ENCODE measurements at regions not wholly inside any gene's neighbourhood (a gene's known extent, or its start where the extent isn't known, plus 50 kb on each side); places are given as distances from the start of the nearest gene placed in this dataset.

DNA sequence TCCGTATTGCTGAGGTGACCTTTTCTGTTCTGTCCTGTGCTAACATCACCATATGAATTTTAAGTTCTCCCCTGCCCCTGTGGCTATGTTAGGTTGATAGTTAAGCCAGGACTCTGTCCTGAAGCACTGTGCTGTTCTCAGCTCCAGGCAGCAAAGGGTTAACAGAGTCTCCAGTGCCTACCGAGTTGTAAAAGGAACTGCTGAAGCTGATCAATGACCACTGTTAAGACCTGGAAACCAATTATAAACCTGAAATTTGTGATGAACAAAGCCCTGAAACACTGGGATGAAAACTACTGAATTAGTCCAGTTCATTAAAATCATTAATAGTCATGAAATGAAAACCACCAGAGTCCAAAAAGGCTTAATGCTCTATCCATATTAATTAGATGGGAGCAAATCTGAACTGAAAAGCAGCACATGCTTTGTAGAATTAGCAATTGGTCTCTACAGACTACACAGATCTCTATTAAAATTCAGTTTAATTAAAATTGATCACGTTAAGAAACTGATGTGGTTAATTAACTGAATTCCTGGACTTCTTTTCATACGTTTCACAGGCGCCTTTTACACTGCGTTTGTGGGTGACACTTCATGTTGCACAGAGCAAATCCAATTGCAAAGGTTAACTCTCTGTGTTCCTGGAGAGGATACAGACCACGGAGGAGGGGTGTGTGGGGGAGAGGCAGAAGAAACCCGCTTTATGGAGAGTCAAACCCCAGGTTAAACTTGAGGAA is 188.5 kb upstream of the MPPED2 start:
- ATAC-seq (ENCODE audit: low read depth) (no peak), DNase-seq (no peak)
- no peak overlapping the region for H3K4me3 Mint-ChIP-seq
- intact Hi-C loops (cut with micrococcal nuclease) = no loop called here
- H3K4me1 Mint-ChIP-seq = no peaks in the 10 kb centered on the region
- no peak for TF ChIP-seq CTCF (IDR thresholded peaks at IDR 0.05)
- no peaks in the 10 kb centered on the region for H3K27me3 Mint-ChIP-seq
- no peaks in the 10 kb centered on the region for H3K9me3 Mint-ChIP-seq
- no peaks in the 10 kb centered on the region for H3K36me3 Mint-ChIP-seq (ENCODE audit: low read depth)
- CTCF ChIA-PET = no interaction called here
- POLR2A ChIA-PET = no interaction called here
- H3K27ac Mint-ChIP-seq = no peak overlapping the region

- Mint-ChIP-seq H3K9me3 (no peaks in the 10 kb centered on the region), H3K27me3 (no peaks in the 10 kb centered on the region), H3K4me1 (no peaks in the 10 kb centered on the region), H3K4me3 (no peak overlapping the region), H3K36me3 (ENCODE audit: low read depth) (no peaks in the 10 kb centered on the region), H3K27ac (no peak overlapping the region)
- intact Hi-C loops (cut with micrococcal nuclease) = no loop called here
- no peak for DNase-seq
- ATAC-seq (ENCODE audit: low read depth) = no peak
- ChIA-PET POLR2A (no interaction called here), CTCF (no interaction called here)
- no peak for TF ChIP-seq CTCF (IDR thresholded peaks at IDR 0.05)
Measured at GRCh38 chr11:30772908-30773307, 186.8 kb upstream of the MPPED2 start.

- Mint-ChIP-seq H3K36me3 (ENCODE audit: low read depth) (no peaks in the 10 kb centered on the region), H3K4me3 (no peak overlapping the region), H3K27me3 (peaks cover 2% of the 10 kb centered on the region), H3K9me3 (peaks cover 6% of the 10 kb centered on the region), H3K4me1 (no peaks in the 10 kb centered on the region), H3K27ac (no peak overlapping the region)
- intact Hi-C loops (cut with micrococcal nuclease) = no loop called here
- CTCF ChIA-PET = no interaction called here
- POLR2A ChIA-PET = no interaction called here
- no peak for DNase-seq
- no peak for ATAC-seq (ENCODE audit: low read depth)
- TF ChIP-seq CTCF (IDR thresholded peaks at IDR 0.05) = no peak
Measured at GRCh38 chr11:30763951-30764350, 177.8 kb upstream of the MPPED2 start.

DNA sequence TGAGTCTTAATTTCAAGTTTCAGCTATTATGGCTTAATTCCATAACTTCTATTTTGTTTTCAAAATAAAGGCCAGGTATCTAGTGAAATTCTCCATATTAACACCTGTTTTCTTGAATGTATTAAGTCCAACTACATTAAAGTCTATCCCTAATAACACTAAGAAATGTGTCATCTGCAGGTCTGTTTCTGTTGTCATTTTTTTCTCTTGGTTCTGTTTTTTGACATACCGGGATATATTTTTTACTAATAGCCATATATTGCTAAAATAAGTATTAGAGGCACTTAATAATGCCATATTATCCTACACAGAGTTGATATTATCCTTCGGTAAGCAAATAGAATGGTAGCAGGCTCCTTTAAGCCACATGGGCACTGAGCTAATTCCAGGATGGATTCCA is 176.0 kb upstream of the MPPED2 start:
- no peak for DNase-seq
- TF ChIP-seq CTCF (IDR thresholded peaks at IDR 0.05) = no peak
- H3K4me1 Mint-ChIP-seq = no peaks in the 10 kb centered on the region
- intact Hi-C loops (cut with micrococcal nuclease) = no loop called here
- no peaks in the 10 kb centered on the region for H3K36me3 Mint-ChIP-seq (ENCODE audit: low read depth)
- peaks cover 2% of the 10 kb centered on the region for H3K27me3 Mint-ChIP-seq
- peaks cover 6% of the 10 kb centered on the region for H3K9me3 Mint-ChIP-seq
- no peak overlapping the region for H3K27ac Mint-ChIP-seq
- ATAC-seq (ENCODE audit: low read depth) = no peak
- no peak overlapping the region for H3K4me3 Mint-ChIP-seq
- ChIA-PET CTCF (no interaction called here), POLR2A (no interaction called here)

DNA sequence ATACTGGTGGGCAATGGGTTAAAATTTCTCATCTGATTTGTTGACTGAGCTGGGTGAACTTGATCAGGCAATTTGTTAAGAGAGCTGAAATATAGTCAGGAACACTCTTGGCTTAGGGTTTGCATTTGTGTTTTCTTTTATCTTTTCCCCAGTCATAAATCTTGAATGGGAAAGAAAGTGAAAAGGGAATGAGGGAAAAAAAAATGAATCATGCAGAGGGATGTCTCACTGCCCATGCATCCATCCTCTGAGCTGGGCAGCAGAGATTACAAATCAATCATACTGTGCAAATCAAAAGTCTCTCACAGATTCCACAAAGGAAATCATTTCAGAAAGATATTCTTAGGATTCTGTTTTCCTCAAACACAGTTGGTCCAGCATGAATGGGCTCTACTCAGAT is 174.2 kb upstream of the MPPED2 start:
- CTCF ChIA-PET = no interaction called here
- no peak for ATAC-seq (ENCODE audit: low read depth)
- POLR2A ChIA-PET = no interaction called here
- Mint-ChIP-seq H3K36me3 (ENCODE audit: low read depth) (no peaks in the 10 kb centered on the region), H3K9me3 (peaks cover 6% of the 10 kb centered on the region), H3K27ac (no peak overlapping the region), H3K4me1 (no peaks in the 10 kb centered on the region), H3K27me3 (peaks cover 2% of the 10 kb centered on the region), H3K4me3 (no peak overlapping the region)
- intact Hi-C loops (cut with micrococcal nuclease) = no loop called here
- DNase-seq = no peak
- TF ChIP-seq CTCF (IDR thresholded peaks at IDR 0.05) = no peak

All from activated B cell treated with CpG ODN at 0.5 μM for 24 hours (primary cell).